Mucosa of rectum (tissue), 2 donors: ENCODE measurements at regions not wholly inside any gene's neighbourhood (a gene's known extent, or its start where the extent isn't known, plus 50 kb on each side); places are given as distances from the start of the nearest gene placed in this dataset.

Source experiments
- H3K27ac ChIP-seq, 2 donors: one replicate each; pipeline ENCODE4 v1.7.0; 2013; ENCODE audit warnings: inconsistent platforms in 2 of 2, low read depth in 2 of 2, low read length in 2 of 2
- H3K27me3 ChIP-seq, 2 donors: one replicate each; pipeline ENCODE4 v1.7.0; 2013; ENCODE audit warnings: low read length in 2 of 2; ENCODE audit not compliant: control insufficient read depth in 2 of 2, insufficient read depth in 2 of 2
- H3K36me3 ChIP-seq, 2 donors: one replicate each; pipeline ENCODE4 v1.7.0; 2013; ENCODE audit warnings: low read length in 2 of 2; ENCODE audit not compliant: control insufficient read depth in 2 of 2, insufficient read depth in 2 of 2
- H3K4me1 ChIP-seq, 2 donors: one replicate each; pipeline ENCODE4 v1.7.0; 2013; ENCODE audit warnings: low read length in 2 of 2, mild to moderate bottlenecking in 1 of 2; ENCODE audit not compliant: control insufficient read depth in 2 of 2, insufficient read depth in 2 of 2
- H3K4me3 ChIP-seq, 2 donors: one replicate each; pipeline ENCODE4 v1.7.0; 2013; ENCODE audit warnings: low read length in 2 of 2
- H3K9ac ChIP-seq, 2 donors: one replicate each; pipeline ENCODE4 v1.7.0; 2013; ENCODE audit warnings: low read length in 2 of 2, low read depth in 1 of 2, mild to moderate bottlenecking in 1 of 2
- H3K9me3 ChIP-seq, 2 donors: one replicate each; pipeline ENCODE4 v1.7.0; 2013; ENCODE audit warnings: low read length in 2 of 2; ENCODE audit not compliant: control insufficient read depth in 2 of 2
- donor health status: healthy.
- donor health status: Normal muscosa, but diverticular disease.

- no peaks in the 10 kb centered on the region for H3K27me3 ChIP-seq
- H3K4me3 ChIP-seq: no peak overlapping the region
- no peaks in the 10 kb centered on the region for H3K9me3 ChIP-seq
- H3K36me3 ChIP-seq: no peaks in the 10 kb centered on the region
- H3K27ac ChIP-seq: no peak overlapping the region
- no peak overlapping the region for H3K9ac ChIP-seq
- no peaks in the 10 kb centered on the region for H3K4me1 ChIP-seq
Observed at GRCh38 chr12:24011927-24012507, 62.5 kb upstream of the SOX5 start.

- no peak overlapping the region for H3K27ac ChIP-seq
- H3K36me3 ChIP-seq: no peaks in the 10 kb centered on the region
- no peak overlapping the region for H3K4me3 ChIP-seq
- H3K27me3 ChIP-seq: no peaks in the 10 kb centered on the region
- no peaks in the 10 kb centered on the region for H3K4me1 ChIP-seq
- no peak overlapping the region for H3K9ac ChIP-seq
- H3K9me3 ChIP-seq: no peaks in the 10 kb centered on the region
Observed at GRCh38 chr12:24008166-24008565, 58.7 kb upstream of the SOX5 start.
